Esophagus squamous epithelium (tissue), 4 donors: ENCODE measurements at regions not wholly inside any gene's neighbourhood (a gene's known extent, or its start where the extent isn't known, plus 50 kb on each side); places are given as distances from the start of the nearest gene placed in this dataset.

Experiments
- CTCF ChIP-seq, 6 experiments: fragments of 450-650 bp in 4 of 6; fragments of 200-600 bp in 2 of 6; sonication (generic) in 2 of 6; IDR thresholded peaks; one replicate each; pipeline ENCODE4 v1.5.1; 2016 to 2019; ENCODE audit warnings: antibody characterized with exemption in 6 of 6, mild to moderate bottlenecking in 4 of 6, moderate library complexity in 4 of 6
- POLR2A ChIP-seq, 4 donors: fragments of 450-650 bp; IDR thresholded peaks; one replicate each; pipeline ENCODE4 v1.6.1; 2017; ENCODE audit warnings: antibody characterized with exemption in 4 of 4, mild to moderate bottlenecking in 4 of 4, moderate library complexity in 3 of 4

GRCh38 chr7:130874071-130874915, 140.3 kb upstream of the KLF14 start:
- TF ChIP-seq CTCF (IDR thresholded peaks at IDR 0.05) (no peak), POLR2A (IDR thresholded peaks at IDR 0.05) (no peak)
